SK-N-SH (cell line): ENCODE measurements at regions not wholly inside any gene's neighbourhood (a gene's known extent, or its start where the extent isn't known, plus 50 kb on each side); places are given as distances from the start of the nearest gene placed in this dataset.

Experiments used
- CTCF ChIA-PET: fragments of 300-600, 350-600 bp; formaldehyde crosslinking; extraction: SDS; loops from one replicate; lab custom pipeline; 2021; lab: Yijun Ruan, JAX
- POLR2A ChIA-PET: fragments of 350-600 bp; sonication (Branson Sonifier 250); formaldehyde crosslinking; extraction: SDS; loops from one replicate; lab custom pipeline; 2020; ENCODE audit warnings: antibody characterized with exemption, inconsistent platforms; lab: Yijun Ruan, JAX
- DNase-seq: peaks from one replicate; pipeline ENCODE4 v3.0.0; 2012
- H2AFZ ChIP-seq: fragments of 200-600 bp; sonication (generic); 2 replicates; pipeline ENCODE4 v1.8.1; 2016; ENCODE audit warnings: antibody characterized with exemption, mild to moderate bottlenecking, low read depth
- H3F3A ChIP-seq: fragments of 200-600 bp; sonication (generic); replicated peaks from 2 replicates; pipeline ENCODE3; 2016; ENCODE audit warnings: antibody characterized with exemption, mild to moderate bottlenecking; ENCODE audit not compliant: insufficient read depth
- H3K27ac ChIP-seq, 2 experiments: fragments of 200-500 bp in 1 of 2; fragments of 200-600 bp in 1 of 2; sonication (Bioruptor generic) in 1 of 2; sonication (generic), shearing (Covaris generic) in 1 of 2; 2 replicates each; pipeline versions ENCODE4 v1.5.1 to v1.6.1; 2014 to 2016; ENCODE audit warnings: low read depth in 2 of 2, inconsistent platforms in 1 of 2, low read length in 1 of 2, mild to moderate bottlenecking in 1 of 2, mixed read lengths in 1 of 2
- H3K27me3 ChIP-seq: fragments of 200-600 bp; sonication (generic), shearing (Covaris generic); 2 replicates; pipeline ENCODE4 v1.6.1; 2016; ENCODE audit warnings: mixed run types; ENCODE audit not compliant: insufficient read depth
- H3K36me3 ChIP-seq, 2 experiments: fragments of 200-500 bp in 1 of 2; fragments of 200-600 bp in 1 of 2; sonication (Bioruptor generic) in 1 of 2; sonication (generic) in 1 of 2; replicated peaks in 1 of 2; 2 replicates each; pipeline versions ENCODE3 to v1.5.1; 2014 to 2016; ENCODE audit warnings: low read length in 1 of 2, mild to moderate bottlenecking in 1 of 2; ENCODE audit not compliant: insufficient read depth in 2 of 2, control insufficient read depth in 1 of 2
- H3K4me1 ChIP-seq, 2 experiments: fragments of 200-500 bp in 1 of 2; fragments of 200-600 bp in 1 of 2; sonication (Bioruptor generic) in 1 of 2; sonication (generic), shearing (Covaris generic) in 1 of 2; 2 replicates each; pipeline versions ENCODE4 v1.5.1 to v1.6.1; 2014 to 2016; ENCODE audit warnings: low read depth in 1 of 2, low read length in 1 of 2, mixed run types in 1 of 2; ENCODE audit not compliant: insufficient read depth in 2 of 2, control insufficient read depth in 1 of 2
- H3K4me2 ChIP-seq: fragments of 200-600 bp; sonication (generic), shearing (Covaris generic); 2 replicates; pipeline ENCODE4 v1.6.1; 2017; ENCODE audit warnings: mixed run types
- H3K4me3 ChIP-seq, 2 experiments: fragments of 200-500 bp in 1 of 2; fragments of 200-600 bp in 1 of 2; sonication (Bioruptor generic) in 1 of 2; sonication (generic), shearing (Covaris generic) in 1 of 2; 2 replicates each; pipeline versions ENCODE4 v1.5.1 to v1.8.1; 2014 to 2016; ENCODE audit warnings: low read depth in 2 of 2, inconsistent platforms in 1 of 2, low read length in 1 of 2, mild to moderate bottlenecking in 1 of 2, mixed read lengths in 1 of 2, moderate library complexity in 1 of 2
- H3K79me2 ChIP-seq: fragments of 200-600 bp; sonication (generic); 2 replicates; pipeline ENCODE4 v1.8.1; 2017; ENCODE audit warnings: mild to moderate bottlenecking; ENCODE audit not compliant: insufficient read depth
- H3K9ac ChIP-seq: fragments of 200-600 bp; sonication (generic); 2 replicates; pipeline ENCODE4 v1.6.1; 2017; ENCODE audit warnings: mixed run types
- H3K9me2 ChIP-seq: fragments of 200-600 bp; sonication (generic); 2 replicates; pipeline ENCODE4 v1.6.1; 2017; ENCODE audit warnings: mixed run types
- H3K9me3 ChIP-seq: fragments of 200-600 bp; sonication (generic); 2 replicates; pipeline ENCODE4 v1.6.1; 2017; ENCODE audit warnings: mixed run types, mild to moderate bottlenecking, moderate library complexity
- H4K20me1 ChIP-seq: fragments of 200-600 bp; sonication (generic); 2 replicates; pipeline ENCODE4 v1.6.1; 2017; ENCODE audit warnings: mild to moderate bottlenecking, mixed run types; ENCODE audit not compliant: insufficient read depth
- MEF2A ChIP-seq: IDR thresholded peaks from 2 replicates; pipeline ENCODE4 v1.4.0; 2012; ENCODE audit warnings: low read depth, borderline replicate concordance
- RFX5 ChIP-seq: IDR thresholded peaks from 2 replicates; pipeline ENCODE4 v1.6.1; 2012; ENCODE audit warnings: mild to moderate bottlenecking, improper control_type of control experiment, low read length
- SIN3A ChIP-seq: IDR thresholded peaks from 2 replicates; pipeline ENCODE4 v1.6.1; 2012; ENCODE audit warnings: low read depth, mild to moderate bottlenecking, low read length, moderate library complexity, borderline replicate concordance
- SMC3 ChIP-seq: IDR thresholded peaks from 2 replicates; pipeline ENCODE4 v1.6.1; 2012; ENCODE audit warnings: low read depth, low read length, improper control_type of control experiment
- WGBS: methylation state at CpG from one replicate; pipeline ENCODE4 v1.1.6; 2017; ENCODE audit warnings: low lambda C conversion rate; 5-methylcytosine and 5-hydroxymethylcytosine counted together
- TF ChIP-seq, protein P1 (sequence below): IDR thresholded peaks from 2 replicates; pipeline ENCODE4 v1.4.0; 2012; ENCODE audit warnings: low read depth, borderline replicate concordance
- TF ChIP-seq, protein P2 (sequence below): fragments of 200-600 bp; sonication (generic); IDR thresholded peaks from 2 replicates; pipeline ENCODE4 v1.6.1; 2017; ENCODE audit warnings: antibody characterized with exemption, mild to moderate bottlenecking, moderate library complexity
- TF ChIP-seq, protein P3 (sequence below): IDR thresholded peaks from 2 replicates; pipeline ENCODE4 v1.4.0; 2012; ENCODE audit warnings: low read depth, borderline replicate concordance

DNA sequence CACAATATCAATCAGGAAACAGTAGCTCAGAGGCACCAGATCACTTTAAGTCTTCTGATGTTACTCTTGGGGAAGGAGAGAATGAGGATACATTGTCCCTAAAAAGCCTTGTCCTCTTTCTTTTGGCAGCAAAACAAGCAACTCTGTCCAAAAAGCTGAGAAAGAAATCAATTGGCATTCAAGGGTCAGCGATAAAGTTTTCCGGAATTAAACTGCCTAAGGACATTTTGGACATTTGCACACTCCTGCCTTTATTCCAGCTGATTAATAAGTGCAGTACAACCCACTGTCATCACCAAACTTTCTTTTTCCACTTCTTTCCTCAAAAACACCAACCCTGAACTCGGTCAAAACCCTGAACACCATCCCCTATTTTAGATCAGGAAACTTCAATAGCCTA, 85.8 kb upstream of the FAM9A start:
- H3K9ac ChIP-seq: no peak overlapping the region
- H4K20me1 ChIP-seq: no peaks in the 10 kb centered on the region
- TF ChIP-seq SIN3A: no peak
- no peak for TF ChIP-seq MEF2A
- DNase-seq: no peak
- no peaks in the 10 kb centered on the region for H3K4me1 ChIP-seq
- no peaks in the 10 kb centered on the region for H3K79me2 ChIP-seq
- CTCF ChIA-PET: interaction anchor here (0.9 kb wide), 1 partner anchor 822 kb away, joined by 3 read pairs; no protein-coding TSS in a partner anchor
- H3K4me2 ChIP-seq: no peak overlapping the region
- POLR2A ChIA-PET: no interaction called here
- H3K4me3 ChIP-seq: no peak overlapping the region
- WGBS: 31% methylated on average over 3 of the region's 3 CpGs
- no peaks in the 10 kb centered on the region for H3K9me2 ChIP-seq
- H3K9me3 ChIP-seq: no peaks in the 10 kb centered on the region
- no peaks in the 10 kb centered on the region for H3F3A ChIP-seq
- no peaks in the 10 kb centered on the region for H3K36me3 ChIP-seq
- no peaks in the 10 kb centered on the region for H3K27me3 ChIP-seq
- no peak overlapping the region for H2AFZ ChIP-seq
- no peak overlapping the region for H3K27ac ChIP-seq

DNA sequence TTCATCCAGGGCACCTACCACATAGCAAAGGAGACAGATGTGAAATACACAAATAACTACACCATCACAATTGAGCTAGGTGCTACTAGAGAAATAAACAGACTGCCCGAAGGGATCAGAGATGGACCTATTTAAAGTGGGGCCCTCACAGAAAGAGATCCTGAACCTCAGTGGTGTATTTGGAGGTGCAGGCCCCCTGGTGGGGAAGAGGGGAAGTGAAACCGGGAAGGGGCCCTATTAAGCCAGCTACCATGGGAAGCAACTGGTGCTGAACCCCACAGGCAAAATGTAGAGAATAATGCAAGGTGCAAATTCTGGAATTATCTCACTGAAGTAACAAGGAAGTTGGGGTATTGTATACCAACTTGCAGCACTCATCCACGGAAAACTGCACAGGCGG, 78.6 kb upstream of the FAM9A start:
- no peaks in the 10 kb centered on the region for H4K20me1 ChIP-seq
- ChIA-PET CTCF (interaction anchor here (0.6 to 1.3 kb wide), 12 partner anchors 8 to 1240 kb away, joined by 3 to 5 read pairs (median 3); no protein-coding TSS in a partner anchor), POLR2A (no interaction called here)
- no peaks in the 10 kb centered on the region for H3F3A ChIP-seq
- no peak overlapping the region for H3K4me3 ChIP-seq
- no peaks in the 10 kb centered on the region for H3K9me3 ChIP-seq
- H3K27ac ChIP-seq: no peak overlapping the region
- no peak overlapping the region for H3K9ac ChIP-seq
- no peaks in the 10 kb centered on the region for H3K27me3 ChIP-seq
- H3K9me2 ChIP-seq: no peaks in the 10 kb centered on the region
- no peak overlapping the region for H3K4me2 ChIP-seq
- DNase-seq: peak; percentile 33
- no peaks in the 10 kb centered on the region for H3K4me1 ChIP-seq
- TF ChIP-seq SMC3 (peak; percentile 22; the same call in 1 of the 2 replicates), RFX5 (no peak), MEF2A (no peak)
- TF ChIP-seq, protein P1, sequence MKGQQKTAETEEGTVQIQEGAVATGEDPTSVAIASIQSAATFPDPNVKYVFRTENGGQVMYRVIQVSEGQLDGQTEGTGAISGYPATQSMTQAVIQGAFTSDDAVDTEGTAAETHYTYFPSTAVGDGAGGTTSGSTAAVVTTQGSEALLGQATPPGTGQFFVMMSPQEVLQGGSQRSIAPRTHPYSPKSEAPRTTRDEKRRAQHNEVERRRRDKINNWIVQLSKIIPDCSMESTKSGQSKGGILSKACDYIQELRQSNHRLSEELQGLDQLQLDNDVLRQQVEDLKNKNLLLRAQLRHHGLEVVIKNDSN: no peak
- TF ChIP-seq, protein P2, sequence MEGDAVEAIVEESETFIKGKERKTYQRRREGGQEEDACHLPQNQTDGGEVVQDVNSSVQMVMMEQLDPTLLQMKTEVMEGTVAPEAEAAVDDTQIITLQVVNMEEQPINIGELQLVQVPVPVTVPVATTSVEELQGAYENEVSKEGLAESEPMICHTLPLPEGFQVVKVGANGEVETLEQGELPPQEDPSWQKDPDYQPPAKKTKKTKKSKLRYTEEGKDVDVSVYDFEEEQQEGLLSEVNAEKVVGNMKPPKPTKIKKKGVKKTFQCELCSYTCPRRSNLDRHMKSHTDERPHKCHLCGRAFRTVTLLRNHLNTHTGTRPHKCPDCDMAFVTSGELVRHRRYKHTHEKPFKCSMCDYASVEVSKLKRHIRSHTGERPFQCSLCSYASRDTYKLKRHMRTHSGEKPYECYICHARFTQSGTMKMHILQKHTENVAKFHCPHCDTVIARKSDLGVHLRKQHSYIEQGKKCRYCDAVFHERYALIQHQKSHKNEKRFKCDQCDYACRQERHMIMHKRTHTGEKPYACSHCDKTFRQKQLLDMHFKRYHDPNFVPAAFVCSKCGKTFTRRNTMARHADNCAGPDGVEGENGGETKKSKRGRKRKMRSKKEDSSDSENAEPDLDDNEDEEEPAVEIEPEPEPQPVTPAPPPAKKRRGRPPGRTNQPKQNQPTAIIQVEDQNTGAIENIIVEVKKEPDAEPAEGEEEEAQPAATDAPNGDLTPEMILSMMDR: peak; percentile 65
- TF ChIP-seq, protein P3, sequence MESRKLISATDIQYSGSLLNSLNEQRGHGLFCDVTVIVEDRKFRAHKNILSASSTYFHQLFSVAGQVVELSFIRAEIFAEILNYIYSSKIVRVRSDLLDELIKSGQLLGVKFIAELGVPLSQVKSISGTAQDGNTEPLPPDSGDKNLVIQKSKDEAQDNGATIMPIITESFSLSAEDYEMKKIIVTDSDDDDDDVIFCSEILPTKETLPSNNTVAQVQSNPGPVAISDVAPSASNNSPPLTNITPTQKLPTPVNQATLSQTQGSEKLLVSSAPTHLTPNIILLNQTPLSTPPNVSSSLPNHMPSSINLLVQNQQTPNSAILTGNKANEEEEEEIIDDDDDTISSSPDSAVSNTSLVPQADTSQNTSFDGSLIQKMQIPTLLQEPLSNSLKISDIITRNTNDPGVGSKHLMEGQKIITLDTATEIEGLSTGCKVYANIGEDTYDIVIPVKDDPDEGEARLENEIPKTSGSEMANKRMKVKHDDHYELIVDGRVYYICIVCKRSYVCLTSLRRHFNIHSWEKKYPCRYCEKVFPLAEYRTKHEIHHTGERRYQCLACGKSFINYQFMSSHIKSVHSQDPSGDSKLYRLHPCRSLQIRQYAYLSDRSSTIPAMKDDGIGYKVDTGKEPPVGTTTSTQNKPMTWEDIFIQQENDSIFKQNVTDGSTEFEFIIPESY: no peak
- TF ChIP-seq, all 33 proteins: peak for 2
- H2AFZ ChIP-seq: no peak overlapping the region
- no peaks in the 10 kb centered on the region for H3K36me3 ChIP-seq
- H3K79me2 ChIP-seq: no peaks in the 10 kb centered on the region
- 19% methylated on average over 4 of the region's 4 CpGs for WGBS
